ENCODE measurements at regions not wholly inside any gene's neighbourhood (a gene's known extent, or its start where the extent isn't known, plus 50 kb on each side); places are given as distances from the start of the nearest gene placed in this dataset.

DNA sequence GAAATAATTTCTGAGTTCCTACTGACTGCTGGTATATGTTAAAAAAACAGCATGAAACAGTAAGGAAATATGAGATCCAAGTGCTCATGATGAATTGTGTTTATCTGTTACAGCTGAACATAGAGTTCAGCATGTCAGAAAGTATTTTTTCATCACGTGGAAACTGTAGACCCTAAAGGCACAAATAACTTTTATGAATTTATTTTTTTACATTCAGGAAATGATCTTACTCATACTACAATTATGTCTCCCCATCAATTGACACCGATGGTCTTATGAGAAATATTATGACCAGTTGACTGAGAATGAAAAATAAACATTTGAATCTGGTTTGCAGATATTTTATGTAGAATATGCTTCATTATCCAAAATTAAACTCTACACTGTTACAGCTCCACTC lies 283.1 kb upstream of the SPANXN4 start:
- no peak overlapping the region for H3K27ac ChIP-seq
- no peak overlapping the region for H3K4me3 ChIP-seq
- intact Hi-C loops (cut with DNase I): no loop called here
- H3K4me1 ChIP-seq: no peaks in the 10 kb centered on the region
- TF ChIP-seq, protein P1, sequence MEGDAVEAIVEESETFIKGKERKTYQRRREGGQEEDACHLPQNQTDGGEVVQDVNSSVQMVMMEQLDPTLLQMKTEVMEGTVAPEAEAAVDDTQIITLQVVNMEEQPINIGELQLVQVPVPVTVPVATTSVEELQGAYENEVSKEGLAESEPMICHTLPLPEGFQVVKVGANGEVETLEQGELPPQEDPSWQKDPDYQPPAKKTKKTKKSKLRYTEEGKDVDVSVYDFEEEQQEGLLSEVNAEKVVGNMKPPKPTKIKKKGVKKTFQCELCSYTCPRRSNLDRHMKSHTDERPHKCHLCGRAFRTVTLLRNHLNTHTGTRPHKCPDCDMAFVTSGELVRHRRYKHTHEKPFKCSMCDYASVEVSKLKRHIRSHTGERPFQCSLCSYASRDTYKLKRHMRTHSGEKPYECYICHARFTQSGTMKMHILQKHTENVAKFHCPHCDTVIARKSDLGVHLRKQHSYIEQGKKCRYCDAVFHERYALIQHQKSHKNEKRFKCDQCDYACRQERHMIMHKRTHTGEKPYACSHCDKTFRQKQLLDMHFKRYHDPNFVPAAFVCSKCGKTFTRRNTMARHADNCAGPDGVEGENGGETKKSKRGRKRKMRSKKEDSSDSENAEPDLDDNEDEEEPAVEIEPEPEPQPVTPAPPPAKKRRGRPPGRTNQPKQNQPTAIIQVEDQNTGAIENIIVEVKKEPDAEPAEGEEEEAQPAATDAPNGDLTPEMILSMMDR (IDR thresholded peaks at IDR 0.05): no peak
- H3K9me3 ChIP-seq: no peaks in the 10 kb centered on the region
- no peaks in the 10 kb centered on the region for H3K27me3 ChIP-seq
- DNase-seq (ENCODE audit: low spot score in 2 of 2): no peak
- H3K36me3 ChIP-seq: no peaks in the 10 kb centered on the region

DNA sequence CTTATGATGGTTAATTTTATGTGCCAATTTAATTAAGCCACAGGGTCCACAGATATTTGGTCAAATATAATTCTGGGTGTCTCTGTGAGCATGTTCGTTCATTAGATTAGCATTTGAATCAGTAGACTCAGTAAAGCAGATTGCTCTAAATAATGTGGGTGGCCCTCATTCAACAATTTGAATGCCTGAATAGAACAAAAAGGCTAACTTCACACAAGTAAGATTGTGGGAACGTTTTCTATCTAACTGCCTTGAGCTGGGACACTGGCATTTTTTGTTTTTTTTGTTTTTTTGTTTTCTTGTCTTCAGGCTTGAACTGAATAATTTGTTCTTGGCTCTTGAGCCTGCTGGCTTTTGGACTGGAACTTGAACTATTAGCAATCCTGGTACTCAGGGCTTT lies 292.4 kb upstream of the SPANXN4 start:
- Histone ChIP-seq H3K9me3 (no peaks in the 10 kb centered on the region), H3K4me3 (no peak overlapping the region), H3K27me3 (no peaks in the 10 kb centered on the region), H3K27ac (no peak overlapping the region), H3K36me3 (no peaks in the 10 kb centered on the region), H3K4me1 (no peaks in the 10 kb centered on the region)
- no peak for DNase-seq (ENCODE audit: low spot score in 2 of 2)
- intact Hi-C loops (cut with DNase I): no loop called here
- TF ChIP-seq, protein P1 (IDR thresholded peaks at IDR 0.05): no peak

DNA sequence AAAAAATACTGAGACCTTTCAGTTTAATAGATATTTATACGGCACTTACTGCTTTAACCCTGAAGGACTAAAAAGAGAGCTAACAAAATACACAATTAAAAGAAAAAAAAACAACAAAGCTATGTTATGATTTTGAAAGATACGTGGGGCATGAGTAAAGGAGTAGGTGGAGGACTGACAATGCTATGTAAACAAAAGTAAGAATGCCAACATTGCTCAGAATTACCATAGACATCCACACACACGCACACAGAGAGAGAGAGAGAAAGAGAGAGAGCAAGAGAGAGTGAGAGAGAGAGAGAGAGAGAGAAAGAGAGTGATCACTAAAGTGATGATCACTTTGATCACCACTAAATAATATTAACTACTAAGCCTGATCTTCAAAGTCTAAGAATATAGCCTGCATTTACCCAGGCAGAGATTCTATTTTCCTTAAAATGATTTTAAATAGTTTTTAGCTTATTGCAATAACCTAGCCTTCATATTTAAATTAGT lies 313.9 kb upstream of the SPANXN4 start:
- TF ChIP-seq, protein P1 (IDR thresholded peaks at IDR 0.05): no peak
- Histone ChIP-seq H3K9me3 (no peaks in the 10 kb centered on the region), H3K4me1 (no peaks in the 10 kb centered on the region), H3K27ac (no peak overlapping the region), H3K36me3 (no peaks in the 10 kb centered on the region), H3K27me3 (no peaks in the 10 kb centered on the region), H3K4me3 (no peak overlapping the region)
- intact Hi-C loops (cut with DNase I): loop anchor here (10.0 kb wide), 1 partner anchor 57 kb away; no protein-coding TSS in a partner anchor
- DNase-seq (ENCODE audit: low spot score in 2 of 2): no peak

DNA sequence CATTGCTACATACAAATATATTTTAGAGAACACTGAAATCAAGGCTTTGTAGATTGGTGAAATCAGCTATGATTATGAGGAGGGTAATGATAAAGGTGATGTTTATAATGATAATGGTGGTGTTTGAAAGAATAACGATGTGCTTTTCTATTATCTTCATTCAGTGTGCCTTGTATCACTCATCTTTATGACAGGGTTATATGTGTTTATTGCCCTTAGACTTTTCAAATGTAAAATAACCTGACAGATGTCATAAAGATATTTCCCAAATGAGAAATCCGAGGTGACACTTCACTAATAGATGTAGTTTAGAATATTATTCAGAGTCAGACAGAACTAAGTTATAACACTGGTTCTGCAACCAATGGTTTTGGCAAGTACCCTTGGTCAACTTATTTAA lies 323.0 kb upstream of the SPANXN4 start:
- H3K27ac ChIP-seq: no peak overlapping the region
- H3K9me3 ChIP-seq: no peaks in the 10 kb centered on the region
- H3K27me3 ChIP-seq: no peaks in the 10 kb centered on the region
- no peaks in the 10 kb centered on the region for H3K36me3 ChIP-seq
- no peak overlapping the region for H3K4me3 ChIP-seq
- TF ChIP-seq, protein P1 (IDR thresholded peaks at IDR 0.05): no peak
- intact Hi-C loops (cut with DNase I): no loop called here
- DNase-seq (ENCODE audit: low spot score in 2 of 2): no peak
- H3K4me1 ChIP-seq: no peaks in the 10 kb centered on the region

DNA sequence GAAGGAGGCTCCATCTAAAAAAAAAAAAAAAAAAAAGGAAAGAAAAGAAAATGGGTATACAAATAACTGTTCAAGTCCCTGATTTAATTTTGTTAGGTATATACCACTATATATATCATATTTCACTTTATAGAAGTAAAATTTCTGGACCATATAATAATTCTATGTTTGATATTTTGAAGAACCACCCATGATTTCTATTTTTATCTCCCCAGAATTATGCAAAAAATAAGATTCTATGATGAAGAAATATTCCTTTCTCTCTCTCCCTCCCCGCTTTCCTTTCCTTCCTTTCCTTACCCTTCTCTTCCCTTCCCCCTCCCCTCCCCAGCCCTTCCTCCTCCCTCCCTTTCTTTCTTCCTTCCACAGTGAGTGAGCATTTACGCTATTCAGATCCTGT lies 337.5 kb upstream of the SPANXN4 start:
- no peak overlapping the region for H3K27ac ChIP-seq
- no peaks in the 10 kb centered on the region for H3K27me3 ChIP-seq
- H3K4me3 ChIP-seq: no peak overlapping the region
- intact Hi-C loops (cut with DNase I): no loop called here
- no peaks in the 10 kb centered on the region for H3K36me3 ChIP-seq
- TF ChIP-seq, protein P1 (IDR thresholded peaks at IDR 0.05): no peak
- H3K4me1 ChIP-seq: no peaks in the 10 kb centered on the region
- no peak for DNase-seq (ENCODE audit: low spot score in 2 of 2)
- no peaks in the 10 kb centered on the region for H3K9me3 ChIP-seq

DNA sequence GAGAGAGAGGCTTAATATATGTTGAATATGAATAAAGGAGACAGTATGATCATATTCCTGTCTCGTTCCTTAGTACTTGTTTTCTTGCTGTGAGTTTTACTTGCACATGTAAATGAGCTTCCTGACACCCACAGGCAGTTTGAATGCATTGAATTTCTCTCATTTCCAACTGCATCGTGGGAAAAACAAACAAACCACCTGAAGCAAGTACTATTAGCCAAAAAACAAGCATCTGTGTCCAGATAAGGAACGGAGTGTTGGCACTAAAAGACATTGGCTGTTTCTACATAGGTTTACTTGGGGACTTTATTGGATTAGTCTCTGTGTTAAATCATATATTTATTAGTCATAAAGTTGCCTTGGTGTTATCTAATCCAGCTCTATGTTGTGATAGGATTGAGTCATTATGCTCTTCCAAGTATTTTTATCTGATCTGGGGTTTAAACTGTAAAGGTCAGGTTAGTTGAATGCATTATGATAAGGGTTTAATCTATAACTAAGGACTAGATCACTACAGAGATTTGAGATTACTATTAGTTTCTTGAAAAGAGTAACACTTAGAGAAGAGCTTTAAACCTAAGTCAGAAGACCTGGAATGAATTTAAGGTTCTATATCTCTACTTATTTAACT lies 339.0 kb upstream of the SPANXN4 start:
- no peak overlapping the region for H3K27ac ChIP-seq
- H3K4me3 ChIP-seq: no peak overlapping the region
- H3K36me3 ChIP-seq: no peaks in the 10 kb centered on the region
- TF ChIP-seq, protein P1 (IDR thresholded peaks at IDR 0.05): no peak
- H3K4me1 ChIP-seq: no peaks in the 10 kb centered on the region
- H3K9me3 ChIP-seq: no peaks in the 10 kb centered on the region
- intact Hi-C loops (cut with DNase I): no loop called here
- no peaks in the 10 kb centered on the region for H3K27me3 ChIP-seq
- no peak for DNase-seq (ENCODE audit: low spot score in 2 of 2)

Measured in ascending aorta (tissue), 2 donors.